HFFc6 (cell line): ENCODE measurements at regions not wholly inside any gene's neighbourhood (a gene's known extent, or its start where the extent isn't known, plus 50 kb on each side); places are given as distances from the start of the nearest gene placed in this dataset.
A peak's percentile ranks its signal among the peaks of the same experiment; 100 is the strongest.
"Not testable (repeated sequence)": the region's sequence is repeated elsewhere in the genome, so short reads cannot be mapped to it uniquely, and the experiment has no call there.

Experiments used
- DNase-seq: peaks from one replicate; pipeline ENCODE4 v3.0.0-alpha.2; 2018
- H3K27ac Mint-ChIP-seq: 2 replicates; pipeline ENCODE4 v1.8.0; 2020; ENCODE audit warnings: mild to moderate bottlenecking, mixed read lengths
- H3K27me3 Mint-ChIP-seq: 2 replicates; pipeline ENCODE4 v1.8.0; 2021; ENCODE audit warnings: mild to moderate bottlenecking, moderate library complexity, mixed read lengths; ENCODE audit not compliant: insufficient read depth
- H3K36me3 Mint-ChIP-seq: 2 replicates; pipeline ENCODE4 v1.8.0; 2021; ENCODE audit warnings: low read depth, mixed read lengths
- H3K4me1 Mint-ChIP-seq: 2 replicates; pipeline ENCODE4 v1.8.0; 2020; ENCODE audit warnings: low read depth, mixed read lengths
- H3K4me3 Mint-ChIP-seq: 2 replicates; pipeline ENCODE4 v1.8.0; 2020; ENCODE audit warnings: mild to moderate bottlenecking, moderate library complexity, mixed read lengths
- H3K9me3 Mint-ChIP-seq: 2 replicates; pipeline ENCODE4 v1.8.0; 2020; ENCODE audit warnings: mild to moderate bottlenecking, mixed read lengths
- TF ChIP-seq, protein P1 (sequence below): fragments of 200-600 bp; sonication (generic); IDR thresholded peaks from 2 replicates; pipeline ENCODE4 v1.5.0; 2021; ENCODE audit warnings: antibody characterized with exemption, mild to moderate bottlenecking

DNA sequence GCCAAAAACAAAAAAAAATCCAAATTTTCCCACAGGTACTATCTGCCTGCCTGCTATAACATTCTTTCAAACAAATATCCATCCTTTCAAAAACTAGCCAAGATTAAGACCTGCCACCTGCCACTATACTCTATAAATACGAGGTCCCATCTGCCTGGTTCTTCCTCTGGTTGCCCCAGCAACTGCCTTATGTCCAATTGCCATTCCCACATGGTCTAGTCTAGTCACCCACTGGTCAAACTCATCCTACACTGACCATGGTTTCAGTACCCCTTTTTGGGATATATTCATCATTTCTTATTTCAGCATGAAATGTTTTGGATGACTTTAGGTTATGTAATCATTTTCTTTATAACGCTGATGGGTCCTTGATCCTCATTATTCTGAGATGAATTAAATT lies 95.1 kb upstream of the CCNG1 start:
- no peak overlapping the region for H3K27ac Mint-ChIP-seq
- no peaks in the 10 kb centered on the region for H3K27me3 Mint-ChIP-seq
- DNase-seq = no peak
- H3K4me1 Mint-ChIP-seq = no peaks in the 10 kb centered on the region
- H3K4me3 Mint-ChIP-seq = no peak overlapping the region
- TF ChIP-seq, protein P1, sequence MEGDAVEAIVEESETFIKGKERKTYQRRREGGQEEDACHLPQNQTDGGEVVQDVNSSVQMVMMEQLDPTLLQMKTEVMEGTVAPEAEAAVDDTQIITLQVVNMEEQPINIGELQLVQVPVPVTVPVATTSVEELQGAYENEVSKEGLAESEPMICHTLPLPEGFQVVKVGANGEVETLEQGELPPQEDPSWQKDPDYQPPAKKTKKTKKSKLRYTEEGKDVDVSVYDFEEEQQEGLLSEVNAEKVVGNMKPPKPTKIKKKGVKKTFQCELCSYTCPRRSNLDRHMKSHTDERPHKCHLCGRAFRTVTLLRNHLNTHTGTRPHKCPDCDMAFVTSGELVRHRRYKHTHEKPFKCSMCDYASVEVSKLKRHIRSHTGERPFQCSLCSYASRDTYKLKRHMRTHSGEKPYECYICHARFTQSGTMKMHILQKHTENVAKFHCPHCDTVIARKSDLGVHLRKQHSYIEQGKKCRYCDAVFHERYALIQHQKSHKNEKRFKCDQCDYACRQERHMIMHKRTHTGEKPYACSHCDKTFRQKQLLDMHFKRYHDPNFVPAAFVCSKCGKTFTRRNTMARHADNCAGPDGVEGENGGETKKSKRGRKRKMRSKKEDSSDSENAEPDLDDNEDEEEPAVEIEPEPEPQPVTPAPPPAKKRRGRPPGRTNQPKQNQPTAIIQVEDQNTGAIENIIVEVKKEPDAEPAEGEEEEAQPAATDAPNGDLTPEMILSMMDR = no peak
- no peaks in the 10 kb centered on the region for H3K36me3 Mint-ChIP-seq
- H3K9me3 Mint-ChIP-seq = no peaks in the 10 kb centered on the region

DNA sequence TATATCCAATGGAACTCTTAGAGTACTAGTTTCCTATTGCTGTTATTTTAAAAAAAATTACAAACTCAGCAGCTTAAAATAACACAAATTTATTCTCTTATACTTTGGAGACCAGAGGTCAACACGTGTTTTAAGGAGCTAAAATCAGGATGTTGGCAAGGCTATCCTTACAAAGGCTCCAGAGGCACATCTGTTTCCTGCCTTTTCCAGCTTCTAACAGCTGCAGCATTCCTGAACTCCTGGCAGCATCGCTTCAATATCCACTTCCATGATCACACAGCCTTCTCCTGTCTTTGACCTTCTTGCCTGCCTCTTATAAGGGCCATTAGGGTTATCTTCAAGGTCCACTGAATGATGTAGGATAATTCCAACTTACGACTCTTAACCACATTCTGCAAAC lies 92.2 kb upstream of the CCNG1 start:
- H3K9me3 Mint-ChIP-seq = no peaks in the 10 kb centered on the region
- no peaks in the 10 kb centered on the region for H3K27me3 Mint-ChIP-seq
- H3K36me3 Mint-ChIP-seq = no peaks in the 10 kb centered on the region
- TF ChIP-seq, protein P1 = no peak
- DNase-seq = no peak
- H3K4me3 Mint-ChIP-seq = no peak overlapping the region
- H3K4me1 Mint-ChIP-seq = no peaks in the 10 kb centered on the region
- H3K27ac Mint-ChIP-seq = no peak overlapping the region

DNA sequence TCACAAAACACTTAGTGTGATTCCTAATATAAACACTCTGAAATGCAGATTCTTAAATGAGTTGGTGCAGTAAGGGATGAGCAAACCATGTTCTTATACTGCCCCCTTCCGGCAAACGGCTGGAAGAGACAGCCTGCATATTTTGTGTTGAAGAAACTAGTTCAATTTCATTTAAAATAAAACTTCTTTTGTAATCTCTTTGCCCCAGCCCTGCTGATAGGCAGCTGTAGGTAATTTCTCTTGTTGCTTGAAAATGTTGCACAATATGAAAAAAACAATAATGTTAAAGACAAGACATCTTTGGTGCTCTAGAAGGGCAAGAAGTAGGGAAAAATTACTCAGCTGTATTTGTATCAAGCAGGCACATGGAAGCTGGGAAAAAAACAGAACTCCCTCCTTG lies 89.7 kb upstream of the CCNG1 start:
- TF ChIP-seq, protein P1 = peak; percentile 90
- Mint-ChIP-seq H3K27ac (no peak overlapping the region), H3K4me3 (no peak overlapping the region), H3K4me1 (no peaks in the 10 kb centered on the region), H3K27me3 (no peaks in the 10 kb centered on the region), H3K9me3 (no peaks in the 10 kb centered on the region), H3K36me3 (no peaks in the 10 kb centered on the region)
- DNase-seq = peak; percentile 38

DNA sequence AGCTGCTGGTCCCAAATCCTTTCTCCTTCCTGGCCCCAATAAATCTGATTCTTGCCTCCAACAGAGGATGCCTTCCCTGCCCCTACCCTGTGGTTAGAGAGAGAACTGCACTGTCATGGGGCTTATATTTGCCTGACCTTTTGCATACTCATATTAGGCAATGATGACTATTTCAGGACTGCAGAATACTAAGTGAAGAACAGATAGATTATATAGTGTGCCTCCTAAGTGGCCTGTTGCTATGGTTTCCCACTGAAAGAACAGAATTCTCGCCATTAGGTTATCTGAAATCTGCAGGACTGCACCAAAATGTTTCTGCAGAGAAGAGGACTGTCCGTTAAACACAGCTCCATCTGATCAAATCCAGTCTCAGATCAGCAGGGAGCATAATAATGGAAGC lies 87.3 kb upstream of the CCNG1 start:
- Mint-ChIP-seq H3K36me3 (no peaks in the 10 kb centered on the region), H3K4me1 (no peaks in the 10 kb centered on the region)

DNA sequence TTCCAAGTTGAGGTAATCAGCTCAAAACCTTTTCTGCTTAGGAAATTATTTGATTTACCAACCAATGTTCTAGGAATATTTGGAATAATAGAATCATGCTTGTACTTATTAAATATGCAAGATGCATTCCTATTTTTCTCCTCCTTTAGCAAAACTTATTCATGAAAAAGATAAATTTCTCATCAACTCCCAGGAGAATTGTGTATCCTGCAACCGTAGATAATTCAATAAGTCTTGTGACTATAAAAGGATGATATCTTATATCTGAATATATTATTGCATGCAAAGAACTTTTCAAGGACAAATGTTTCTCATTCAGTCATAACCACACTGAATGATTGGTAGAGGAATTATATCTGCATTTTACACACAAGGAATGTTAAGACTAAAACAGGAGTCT lies 84.9 kb upstream of the CCNG1 start:
- no peak for DNase-seq
- Mint-ChIP-seq H3K27me3 (peaks cover 1% of the 10 kb centered on the region; the same call in 1 of the 2 replicates), H3K9me3 (peaks cover 5% of the 10 kb centered on the region; the same call in 1 of the 2 replicates), H3K4me1 (no peaks in the 10 kb centered on the region), H3K4me3 (no peak overlapping the region), H3K27ac (no peak overlapping the region), H3K36me3 (no peaks in the 10 kb centered on the region)
- TF ChIP-seq, protein P1 = no peak

More for the DNA sequence above, 87.3 kb upstream of the CCNG1 start:
- Mint-ChIP-seq H3K4me3 (no peak overlapping the region), H3K27ac (no peak overlapping the region), H3K27me3 (no peaks in the 10 kb centered on the region), H3K9me3 (no peaks in the 10 kb centered on the region)
- TF ChIP-seq, protein P1 = no peak; the same call in 1 of the 2 replicates
- DNase-seq = no peak

DNA sequence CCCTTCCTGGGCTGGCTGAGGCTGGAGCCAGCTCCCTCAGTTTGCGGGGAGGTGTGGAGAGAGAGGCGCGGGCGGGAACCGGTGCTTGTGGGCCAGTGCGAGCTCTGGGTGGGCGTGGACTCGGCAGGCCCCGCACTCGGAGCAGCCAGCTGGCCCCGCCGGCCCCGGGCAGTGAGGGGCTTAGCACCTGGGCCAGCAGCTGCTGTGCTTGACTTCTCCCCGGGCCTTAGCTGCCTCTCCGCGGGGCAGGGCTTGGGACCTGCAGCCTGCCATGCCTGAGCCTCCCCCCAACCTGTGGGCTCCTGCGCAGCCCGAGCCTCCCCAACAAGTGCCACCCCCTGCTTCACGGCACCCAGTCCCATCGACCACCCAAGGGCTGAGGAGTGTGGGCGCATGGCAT lies 81.6 kb upstream of the CCNG1 start:
- not testable (repeated sequence) for H3K27me3 Mint-ChIP-seq, H3K4me1 Mint-ChIP-seq, H3K27ac Mint-ChIP-seq, H3K36me3 Mint-ChIP-seq, DNase-seq, H3K4me3 Mint-ChIP-seq, H3K9me3 Mint-ChIP-seq
